ENCODE measurements at regions not wholly inside any gene's neighbourhood (a gene's known extent, or its start where the extent isn't known, plus 50 kb on each side); places are given as distances from the start of the nearest gene placed in this dataset.

- TF ChIP-seq CTCF (IDR thresholded peaks at IDR 0.05; ENCODE audit: extremely low read depth, missing control alignments), result no peak
- DNase-seq (ENCODE audit: low spot score), result no peak
These were observed 59.5 kb downstream of the FZD1 start for GRCh38 chr7:91323626-91324158.

- no peak for DNase-seq (ENCODE audit: low spot score)
- TF ChIP-seq CTCF (IDR thresholded peaks at IDR 0.05; ENCODE audit: extremely low read depth, missing control alignments), result no peak
These were observed 60.4 kb downstream of the FZD1 start for GRCh38 chr7:91324663-91325062.

GRCh38 chr7:91325726-91326125 is 61.5 kb downstream of the FZD1 start:
- TF ChIP-seq CTCF (IDR thresholded peaks at IDR 0.05; ENCODE audit: extremely low read depth, missing control alignments), result no peak
- no peak for DNase-seq (ENCODE audit: low spot score)

- TF ChIP-seq CTCF (IDR thresholded peaks at IDR 0.05; ENCODE audit: extremely low read depth, missing control alignments), result no peak
- no peak for DNase-seq (ENCODE audit: low spot score)
These were observed 62.4 kb downstream of the FZD1 start for GRCh38 chr7:91326516-91327199.

- no peak for TF ChIP-seq CTCF (IDR thresholded peaks at IDR 0.05; ENCODE audit: extremely low read depth, missing control alignments)
- no peak for DNase-seq (ENCODE audit: low spot score)
These were observed 63.1 kb downstream of the FZD1 start for GRCh38 chr7:91327346-91327745.

GRCh38 chr7:91329571-91329970 is 65.3 kb downstream of the FZD1 start:
- no peak for TF ChIP-seq CTCF (IDR thresholded peaks at IDR 0.05; ENCODE audit: extremely low read depth, missing control alignments)
- DNase-seq (ENCODE audit: low spot score), result no peak

GRCh38 chr7:91330191-91330808 is 66.1 kb downstream of the FZD1 start:
- no peak for TF ChIP-seq CTCF (IDR thresholded peaks at IDR 0.05; ENCODE audit: extremely low read depth, missing control alignments)
- DNase-seq (ENCODE audit: low spot score), result no peak
